Upper lobe of right lung (tissue), 1 donor: ENCODE measurements at regions not wholly inside any gene's neighbourhood (a gene's known extent, or its start where the extent isn't known, plus 50 kb on each side); places are given as distances from the start of the nearest gene placed in this dataset.

Source experiments
- ATAC-seq: fragments of 200-7000 bp; cut with Tn5 transposase; one replicate; pipeline ENCODE4 v1.9.1; 2020; ENCODE audit warnings: mild to moderate bottlenecking, moderate library complexity
- DNase-seq: peaks from one replicate; pipeline ENCODE4 v3.0.0-alpha.2; 2020
- H3K27ac ChIP-seq: fragments of 200-600 bp; one replicate; pipeline ENCODE4 v1.8.0; 2022
- H3K27me3 ChIP-seq: fragments of 200-600 bp; one replicate; pipeline ENCODE4 v1.8.0; 2022; ENCODE audit warnings: mild to moderate bottlenecking
- H3K36me3 ChIP-seq: fragments of 200-600 bp; one replicate; pipeline ENCODE4 v1.8.0; 2022
- H3K4me1 ChIP-seq: fragments of 200-600 bp; one replicate; pipeline ENCODE4 v1.8.0; 2022
- H3K4me3 ChIP-seq: fragments of 200-600 bp; one replicate; pipeline ENCODE4 v1.8.0; 2022; ENCODE audit warnings: mild to moderate bottlenecking
- H3K9me3 ChIP-seq: fragments of 200-600 bp; one replicate; pipeline ENCODE4 v1.8.0; 2022
- CTCF ChIP-seq: fragments of 200-600 bp; IDR thresholded peaks from one replicate; pipeline ENCODE4 v1.8.0; 2022; ENCODE audit warnings: antibody characterized with exemption
- intact Hi-C: fragments of 100-400 bp; cut with DNase I; formaldehyde crosslinking; loops from one replicate; pipeline ENCODE4 v1.11.0; 2022
- donor health status: DM: no; HTN: yes; CAD: no; lungs with severe emphysema.

- DNase-seq: no peak
- no peak for ATAC-seq
- intact Hi-C loops: no loop called here
Observed at GRCh38 chr12:104855599-104855998, 102.5 kb downstream of the SLC41A2 start.

GRCh38 chr12:104852896-104853295, 105.2 kb downstream of the SLC41A2 start:
- no peak for TF ChIP-seq CTCF
- intact Hi-C loops: no loop called here

More at GRCh38 chr12:104855599-104855998, 102.5 kb downstream of the SLC41A2 start:
- H3K9me3 ChIP-seq: no peaks in the 10 kb centered on the region
- no peak overlapping the region for H3K4me3 ChIP-seq
- no peaks in the 10 kb centered on the region for H3K27me3 ChIP-seq
- no peak for TF ChIP-seq CTCF
- no peak overlapping the region for H3K27ac ChIP-seq
- no peaks in the 10 kb centered on the region for H3K36me3 ChIP-seq
- no peaks in the 10 kb centered on the region for H3K4me1 ChIP-seq

GRCh38 chr12:104852102-104852501, 106.0 kb downstream of the SLC41A2 start:
- no peak overlapping the region for H3K4me3 ChIP-seq
- TF ChIP-seq CTCF: no peak
- intact Hi-C loops: no loop called here

More at GRCh38 chr12:104852896-104853295, 105.2 kb downstream of the SLC41A2 start:
- Histone ChIP-seq H3K9me3 (no peaks in the 10 kb centered on the region), H3K27ac (no peak overlapping the region), H3K36me3 (no peaks in the 10 kb centered on the region), H3K4me1 (no peaks in the 10 kb centered on the region), H3K27me3 (no peaks in the 10 kb centered on the region), H3K4me3 (no peak overlapping the region)
- no peak for ATAC-seq
- no peak for DNase-seq

GRCh38 chr12:104850781-104851180, 107.3 kb downstream of the SLC41A2 start:
- Histone ChIP-seq H3K27me3 (no peaks in the 10 kb centered on the region), H3K4me3 (no peak overlapping the region), H3K27ac (no peak overlapping the region), H3K36me3 (no peaks in the 10 kb centered on the region), H3K4me1 (no peaks in the 10 kb centered on the region), H3K9me3 (no peaks in the 10 kb centered on the region)
- intact Hi-C loops: no loop called here
- TF ChIP-seq CTCF: no peak
- DNase-seq (no peak), ATAC-seq (no peak)

More at GRCh38 chr12:104852102-104852501, 106.0 kb downstream of the SLC41A2 start:
- H3K4me1 ChIP-seq: no peaks in the 10 kb centered on the region
- H3K36me3 ChIP-seq: no peaks in the 10 kb centered on the region
- ATAC-seq (no peak), DNase-seq (no peak)
- H3K27ac ChIP-seq: no peak overlapping the region
- no peaks in the 10 kb centered on the region for H3K9me3 ChIP-seq
- no peaks in the 10 kb centered on the region for H3K27me3 ChIP-seq

- Histone ChIP-seq H3K27me3 (no peaks in the 10 kb centered on the region), H3K27ac (no peak overlapping the region), H3K4me3 (no peak overlapping the region), H3K4me1 (no peaks in the 10 kb centered on the region), H3K9me3 (no peaks in the 10 kb centered on the region), H3K36me3 (no peaks in the 10 kb centered on the region)
- TF ChIP-seq CTCF: no peak
- intact Hi-C loops: no loop called here
- ATAC-seq: no peak
- no peak for DNase-seq
Observed at GRCh38 chr12:104846056-104846767, 111.9 kb downstream of the SLC41A2 start.
